ENCODE measurements at regions not wholly inside any gene's neighbourhood (a gene's known extent, or its start where the extent isn't known, plus 50 kb on each side); places are given as distances from the start of the nearest gene placed in this dataset.

DNA sequence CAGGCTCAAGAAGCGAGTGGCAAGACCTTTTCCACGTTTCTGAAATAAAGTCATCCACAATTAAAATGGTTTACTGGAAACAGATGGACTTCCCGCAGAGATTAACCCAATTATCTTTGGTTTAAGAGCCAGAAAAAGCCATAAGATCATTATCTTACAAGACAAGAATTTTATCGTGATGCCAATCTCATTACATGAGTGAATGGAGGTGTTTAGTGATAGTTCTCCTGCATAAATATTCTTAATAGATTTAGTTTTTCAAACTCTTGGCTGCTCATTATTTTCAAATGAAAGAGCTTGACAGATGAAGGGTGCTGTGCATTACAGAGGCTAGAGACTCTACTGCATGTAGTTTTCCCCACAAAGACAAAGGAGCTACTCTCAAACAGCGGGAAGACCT lies 1028.4 kb upstream of the PIK3C3 start:
- TF ChIP-seq JUND (IDR thresholded peaks at IDR 0.05) (no peak), GABPA (IDR thresholded peaks at IDR 0.05 in 1 of 2, conservative IDR thresholded peaks at IDR 0.05 in 1 of 2) (no peak), FOXA2 (IDR thresholded peaks at IDR 0.05) (no peak)
- TF ChIP-seq, protein P1, sequence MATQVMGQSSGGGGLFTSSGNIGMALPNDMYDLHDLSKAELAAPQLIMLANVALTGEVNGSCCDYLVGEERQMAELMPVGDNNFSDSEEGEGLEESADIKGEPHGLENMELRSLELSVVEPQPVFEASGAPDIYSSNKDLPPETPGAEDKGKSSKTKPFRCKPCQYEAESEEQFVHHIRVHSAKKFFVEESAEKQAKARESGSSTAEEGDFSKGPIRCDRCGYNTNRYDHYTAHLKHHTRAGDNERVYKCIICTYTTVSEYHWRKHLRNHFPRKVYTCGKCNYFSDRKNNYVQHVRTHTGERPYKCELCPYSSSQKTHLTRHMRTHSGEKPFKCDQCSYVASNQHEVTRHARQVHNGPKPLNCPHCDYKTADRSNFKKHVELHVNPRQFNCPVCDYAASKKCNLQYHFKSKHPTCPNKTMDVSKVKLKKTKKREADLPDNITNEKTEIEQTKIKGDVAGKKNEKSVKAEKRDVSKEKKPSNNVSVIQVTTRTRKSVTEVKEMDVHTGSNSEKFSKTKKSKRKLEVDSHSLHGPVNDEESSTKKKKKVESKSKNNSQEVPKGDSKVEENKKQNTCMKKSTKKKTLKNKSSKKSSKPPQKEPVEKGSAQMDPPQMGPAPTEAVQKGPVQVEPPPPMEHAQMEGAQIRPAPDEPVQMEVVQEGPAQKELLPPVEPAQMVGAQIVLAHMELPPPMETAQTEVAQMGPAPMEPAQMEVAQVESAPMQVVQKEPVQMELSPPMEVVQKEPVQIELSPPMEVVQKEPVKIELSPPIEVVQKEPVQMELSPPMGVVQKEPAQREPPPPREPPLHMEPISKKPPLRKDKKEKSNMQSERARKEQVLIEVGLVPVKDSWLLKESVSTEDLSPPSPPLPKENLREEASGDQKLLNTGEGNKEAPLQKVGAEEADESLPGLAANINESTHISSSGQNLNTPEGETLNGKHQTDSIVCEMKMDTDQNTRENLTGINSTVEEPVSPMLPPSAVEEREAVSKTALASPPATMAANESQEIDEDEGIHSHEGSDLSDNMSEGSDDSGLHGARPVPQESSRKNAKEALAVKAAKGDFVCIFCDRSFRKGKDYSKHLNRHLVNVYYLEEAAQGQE (IDR thresholded peaks at IDR 0.05), result no peak
- TF ChIP-seq, protein P2, sequence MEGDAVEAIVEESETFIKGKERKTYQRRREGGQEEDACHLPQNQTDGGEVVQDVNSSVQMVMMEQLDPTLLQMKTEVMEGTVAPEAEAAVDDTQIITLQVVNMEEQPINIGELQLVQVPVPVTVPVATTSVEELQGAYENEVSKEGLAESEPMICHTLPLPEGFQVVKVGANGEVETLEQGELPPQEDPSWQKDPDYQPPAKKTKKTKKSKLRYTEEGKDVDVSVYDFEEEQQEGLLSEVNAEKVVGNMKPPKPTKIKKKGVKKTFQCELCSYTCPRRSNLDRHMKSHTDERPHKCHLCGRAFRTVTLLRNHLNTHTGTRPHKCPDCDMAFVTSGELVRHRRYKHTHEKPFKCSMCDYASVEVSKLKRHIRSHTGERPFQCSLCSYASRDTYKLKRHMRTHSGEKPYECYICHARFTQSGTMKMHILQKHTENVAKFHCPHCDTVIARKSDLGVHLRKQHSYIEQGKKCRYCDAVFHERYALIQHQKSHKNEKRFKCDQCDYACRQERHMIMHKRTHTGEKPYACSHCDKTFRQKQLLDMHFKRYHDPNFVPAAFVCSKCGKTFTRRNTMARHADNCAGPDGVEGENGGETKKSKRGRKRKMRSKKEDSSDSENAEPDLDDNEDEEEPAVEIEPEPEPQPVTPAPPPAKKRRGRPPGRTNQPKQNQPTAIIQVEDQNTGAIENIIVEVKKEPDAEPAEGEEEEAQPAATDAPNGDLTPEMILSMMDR (IDR thresholded peaks at IDR 0.05; ENCODE audit: low read depth, low read length, missing input control), result no peak
- no peak overlapping the region for H3K9ac ChIP-seq (ENCODE audit: low read depth in 1 of 2, low read length in 2 of 2)
- H3K27ac ChIP-seq (ENCODE audit: low read depth in 1 of 2, low read length in 2 of 2), result no peak overlapping the region
- 79% methylated on average over 5 of the region's 5 CpGs for WGBS
- H3K4me1 ChIP-seq (ENCODE audit: control insufficient read depth in 4 of 4, insufficient read depth in 4 of 4, low read length in 3 of 4), result no peaks in the 10 kb centered on the region
- no peak for DNase-seq (ENCODE audit: low spot score)
- no peak overlapping the region for H3K4me3 ChIP-seq (ENCODE audit: low read depth in 1 of 3, low read length in 3 of 3)
- H3K9me3 ChIP-seq (ENCODE audit: control insufficient read depth in 4 of 4, low read length in 3 of 4), result no peaks in the 10 kb centered on the region
- no peaks in the 10 kb centered on the region for H3K36me3 ChIP-seq (ENCODE audit: control insufficient read depth in 4 of 4, insufficient read depth in 3 of 4, low read depth in 1 of 4, low read length in 3 of 4)
- no peaks in the 10 kb centered on the region for H3K27me3 ChIP-seq (ENCODE audit: control insufficient read depth in 4 of 4, insufficient read depth in 4 of 4, low read length in 3 of 4)

GRCh38 chr18:40925071-40925541 lies 1029.9 kb upstream of the PIK3C3 start:
- H3K9me3 ChIP-seq (ENCODE audit: control insufficient read depth in 4 of 4, low read length in 3 of 4), result no peaks in the 10 kb centered on the region
- 82% methylated on average over 1 of the region's 1 CpG for WGBS
- no peaks in the 10 kb centered on the region for H3K4me1 ChIP-seq (ENCODE audit: control insufficient read depth in 4 of 4, insufficient read depth in 4 of 4, low read length in 3 of 4)
- no peak overlapping the region for H3K9ac ChIP-seq (ENCODE audit: low read depth in 1 of 2, low read length in 2 of 2)
- TF ChIP-seq, protein P1 (IDR thresholded peaks at IDR 0.05), result no peak
- TF ChIP-seq RAD21 (IDR thresholded peaks at IDR 0.05), result no peak
- TF ChIP-seq NR2F2 (IDR thresholded peaks at IDR 0.05), result no peak
- TF ChIP-seq, protein P3, sequence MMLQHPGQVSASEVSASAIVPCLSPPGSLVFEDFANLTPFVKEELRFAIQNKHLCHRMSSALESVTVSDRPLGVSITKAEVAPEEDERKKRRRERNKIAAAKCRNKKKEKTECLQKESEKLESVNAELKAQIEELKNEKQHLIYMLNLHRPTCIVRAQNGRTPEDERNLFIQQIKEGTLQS (IDR thresholded peaks at IDR 0.05), result no peak
- no peak for TF ChIP-seq JUND (IDR thresholded peaks at IDR 0.05)
- TF ChIP-seq MAX (IDR thresholded peaks at IDR 0.05), result no peak
- no peak for TF ChIP-seq RXRA (IDR thresholded peaks at IDR 0.05)
- no peak for TF ChIP-seq HNF4G (IDR thresholded peaks at IDR 0.05)
- TF ChIP-seq, protein P4, sequence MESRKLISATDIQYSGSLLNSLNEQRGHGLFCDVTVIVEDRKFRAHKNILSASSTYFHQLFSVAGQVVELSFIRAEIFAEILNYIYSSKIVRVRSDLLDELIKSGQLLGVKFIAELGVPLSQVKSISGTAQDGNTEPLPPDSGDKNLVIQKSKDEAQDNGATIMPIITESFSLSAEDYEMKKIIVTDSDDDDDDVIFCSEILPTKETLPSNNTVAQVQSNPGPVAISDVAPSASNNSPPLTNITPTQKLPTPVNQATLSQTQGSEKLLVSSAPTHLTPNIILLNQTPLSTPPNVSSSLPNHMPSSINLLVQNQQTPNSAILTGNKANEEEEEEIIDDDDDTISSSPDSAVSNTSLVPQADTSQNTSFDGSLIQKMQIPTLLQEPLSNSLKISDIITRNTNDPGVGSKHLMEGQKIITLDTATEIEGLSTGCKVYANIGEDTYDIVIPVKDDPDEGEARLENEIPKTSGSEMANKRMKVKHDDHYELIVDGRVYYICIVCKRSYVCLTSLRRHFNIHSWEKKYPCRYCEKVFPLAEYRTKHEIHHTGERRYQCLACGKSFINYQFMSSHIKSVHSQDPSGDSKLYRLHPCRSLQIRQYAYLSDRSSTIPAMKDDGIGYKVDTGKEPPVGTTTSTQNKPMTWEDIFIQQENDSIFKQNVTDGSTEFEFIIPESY (IDR thresholded peaks at IDR 0.05), result no peak
- TF ChIP-seq GABPA (IDR thresholded peaks at IDR 0.05 in 1 of 2, conservative IDR thresholded peaks at IDR 0.05 in 1 of 2), result no peak
- no peak for TF ChIP-seq EGR1 (IDR thresholded peaks at IDR 0.05; ENCODE audit: low read depth in 2 of 2)
- no peak for TF ChIP-seq TAF1 (conservative IDR thresholded peaks at IDR 0.05)
- no peak for TF ChIP-seq YY1 (IDR thresholded peaks at IDR 0.05)
- no peak overlapping the region for H3K27ac ChIP-seq (ENCODE audit: low read depth in 1 of 2, low read length in 2 of 2)
- no peaks in the 10 kb centered on the region for H3K36me3 ChIP-seq (ENCODE audit: control insufficient read depth in 4 of 4, insufficient read depth in 3 of 4, low read depth in 1 of 4, low read length in 3 of 4)
- no peak overlapping the region for H3K4me3 ChIP-seq (ENCODE audit: low read depth in 1 of 3, low read length in 3 of 3)
- no peak for DNase-seq (ENCODE audit: low spot score)
- no peaks in the 10 kb centered on the region for H3K27me3 ChIP-seq (ENCODE audit: control insufficient read depth in 4 of 4, insufficient read depth in 4 of 4, low read length in 3 of 4)

All from liver (tissue), 8 donors.